ENCODE measurements at regions not wholly inside any gene's neighbourhood (a gene's known extent, or its start where the extent isn't known, plus 50 kb on each side); places are given as distances from the start of the nearest gene placed in this dataset.

DNA sequence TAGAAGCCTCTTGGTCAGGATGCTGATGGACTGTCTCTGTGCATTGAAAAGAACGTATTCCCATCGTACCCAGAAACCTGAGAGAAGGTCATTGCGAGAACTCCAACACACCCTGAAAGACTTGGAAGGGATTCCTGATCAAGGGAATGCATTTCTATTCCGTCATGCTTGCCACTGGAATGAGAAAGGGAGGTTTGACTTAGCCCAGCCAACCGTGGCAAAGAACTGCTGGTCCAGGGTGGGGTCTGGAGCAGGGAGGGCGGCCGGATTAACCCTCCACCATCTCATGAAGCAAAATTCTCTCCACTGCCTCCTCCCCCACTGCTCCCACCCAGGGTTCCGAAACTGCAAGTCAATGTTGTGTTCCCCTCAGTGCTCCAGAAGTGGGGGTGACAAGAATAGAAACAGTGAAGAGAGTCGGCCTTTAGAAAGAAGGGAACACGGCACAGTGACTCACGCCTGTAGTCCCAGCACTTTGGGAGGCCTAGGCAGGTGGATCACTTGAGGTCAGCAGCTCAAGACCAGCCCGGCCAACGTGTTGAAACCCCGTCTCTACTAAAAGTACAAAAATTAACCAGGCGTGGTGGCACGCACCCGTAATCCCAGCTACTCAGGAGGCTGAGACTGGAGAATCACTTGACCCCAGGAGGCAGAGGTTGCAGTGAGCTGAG is 137.5 kb upstream of the MGMT start:
- H3K36me3 ChIP-seq (ENCODE audit: control insufficient read depth, insufficient read depth, low read length) = no peaks in the 10 kb centered on the region
- TF ChIP-seq, protein P1, sequence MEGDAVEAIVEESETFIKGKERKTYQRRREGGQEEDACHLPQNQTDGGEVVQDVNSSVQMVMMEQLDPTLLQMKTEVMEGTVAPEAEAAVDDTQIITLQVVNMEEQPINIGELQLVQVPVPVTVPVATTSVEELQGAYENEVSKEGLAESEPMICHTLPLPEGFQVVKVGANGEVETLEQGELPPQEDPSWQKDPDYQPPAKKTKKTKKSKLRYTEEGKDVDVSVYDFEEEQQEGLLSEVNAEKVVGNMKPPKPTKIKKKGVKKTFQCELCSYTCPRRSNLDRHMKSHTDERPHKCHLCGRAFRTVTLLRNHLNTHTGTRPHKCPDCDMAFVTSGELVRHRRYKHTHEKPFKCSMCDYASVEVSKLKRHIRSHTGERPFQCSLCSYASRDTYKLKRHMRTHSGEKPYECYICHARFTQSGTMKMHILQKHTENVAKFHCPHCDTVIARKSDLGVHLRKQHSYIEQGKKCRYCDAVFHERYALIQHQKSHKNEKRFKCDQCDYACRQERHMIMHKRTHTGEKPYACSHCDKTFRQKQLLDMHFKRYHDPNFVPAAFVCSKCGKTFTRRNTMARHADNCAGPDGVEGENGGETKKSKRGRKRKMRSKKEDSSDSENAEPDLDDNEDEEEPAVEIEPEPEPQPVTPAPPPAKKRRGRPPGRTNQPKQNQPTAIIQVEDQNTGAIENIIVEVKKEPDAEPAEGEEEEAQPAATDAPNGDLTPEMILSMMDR (IDR thresholded peaks at IDR 0.05; ENCODE audit: insufficient read depth, low read length, severe bottlenecking) = no peak
- no peak overlapping the region for H3K4me3 ChIP-seq (ENCODE audit: low read depth, low read length)
- DNase-seq (ENCODE audit: low read depth) (no peak), FAIRE-seq (no peak)
- H3K27me3 ChIP-seq (ENCODE audit: control insufficient read depth, insufficient read depth, low read length) = no peaks in the 10 kb centered on the region

DNA sequence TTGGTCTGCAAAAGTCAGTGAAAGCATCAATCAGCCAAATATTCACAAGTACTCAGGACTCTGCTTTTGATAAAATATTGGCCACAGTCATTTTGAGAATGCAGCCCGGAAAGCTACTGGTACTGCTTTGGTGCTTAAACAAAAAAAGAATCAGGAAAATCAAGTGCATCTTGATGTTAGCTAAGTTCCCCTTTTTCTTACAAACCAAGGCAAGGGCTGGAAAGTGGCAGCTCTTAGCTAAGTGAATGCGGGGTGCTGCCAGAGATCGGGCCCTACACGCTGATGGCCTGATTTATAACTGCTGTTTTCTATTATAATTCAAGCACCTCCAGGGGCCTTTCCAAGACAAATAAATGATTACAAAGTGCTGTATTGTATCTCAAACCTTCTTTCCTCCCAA is 136.8 kb upstream of the MGMT start:
- FAIRE-seq (no peak), DNase-seq (ENCODE audit: low read depth) (no peak)
- H3K4me3 ChIP-seq (ENCODE audit: low read depth, low read length) = no peak overlapping the region

DNA sequence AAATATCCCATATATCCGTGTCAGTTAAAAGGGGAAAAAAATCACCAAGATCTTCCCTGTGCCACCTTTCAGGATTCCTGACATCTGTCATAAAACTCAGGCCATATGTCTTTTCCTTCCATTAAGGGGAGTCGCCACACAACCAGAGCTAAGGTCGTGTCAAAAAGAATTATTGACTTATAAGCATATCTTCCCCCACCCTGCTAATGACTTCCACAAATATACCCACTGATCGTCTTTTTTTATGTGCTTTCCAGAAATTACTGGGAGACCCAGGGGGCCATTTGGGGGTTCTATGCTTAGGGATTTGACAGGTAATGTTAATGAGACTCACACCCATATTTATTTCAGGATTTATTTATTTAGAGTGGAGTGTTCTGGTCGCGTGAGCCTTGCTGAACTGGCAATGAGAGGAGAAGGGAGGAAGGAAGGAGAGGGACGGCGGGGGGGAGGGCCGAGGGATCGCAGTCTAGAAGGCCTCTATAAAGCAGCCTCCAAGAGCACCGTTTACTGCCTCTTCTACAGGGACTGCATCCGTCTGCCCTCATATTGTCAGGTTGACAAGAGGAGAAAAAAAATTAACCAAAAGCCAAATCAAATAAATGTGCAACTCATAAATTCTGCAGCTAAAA is 135.7 kb upstream of the MGMT start:
- H3K36me3 ChIP-seq (ENCODE audit: control insufficient read depth, insufficient read depth, low read length) = no peaks in the 10 kb centered on the region
- H3K4me3 ChIP-seq (ENCODE audit: low read depth, low read length) = no peak overlapping the region
- DNase-seq (ENCODE audit: low read depth) (no peak), FAIRE-seq (no peak)
- TF ChIP-seq, protein P1 (IDR thresholded peaks at IDR 0.05; ENCODE audit: insufficient read depth, low read length, severe bottlenecking) = no peak
- H3K27me3 ChIP-seq (ENCODE audit: control insufficient read depth, insufficient read depth, low read length) = no peaks in the 10 kb centered on the region

More for the DNA sequence above, 136.8 kb upstream of the MGMT start:
- no peaks in the 10 kb centered on the region for H3K27me3 ChIP-seq (ENCODE audit: control insufficient read depth, insufficient read depth, low read length)
- TF ChIP-seq, protein P1 (IDR thresholded peaks at IDR 0.05; ENCODE audit: insufficient read depth, low read length, severe bottlenecking) = no peak
- H3K36me3 ChIP-seq (ENCODE audit: control insufficient read depth, insufficient read depth, low read length) = no peaks in the 10 kb centered on the region

DNA sequence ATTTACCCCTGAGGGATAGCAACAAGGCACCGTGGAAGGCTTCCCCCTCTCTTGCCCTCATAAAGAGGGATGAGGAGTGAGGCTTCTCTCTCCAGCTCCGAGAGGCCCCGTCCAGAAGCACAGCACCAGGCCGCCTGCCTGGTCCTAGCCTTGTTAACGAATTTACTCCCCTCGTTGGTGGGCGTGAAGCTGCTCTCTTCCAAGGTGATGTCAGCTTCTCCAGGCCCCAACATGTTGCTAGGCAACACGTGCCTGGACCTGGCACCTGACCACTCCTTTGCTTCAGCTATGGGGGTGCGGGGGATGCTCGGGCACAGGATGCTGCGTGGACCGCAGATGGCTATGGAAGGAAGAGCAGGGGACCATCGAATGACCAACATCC is 135.2 kb upstream of the MGMT start:
- Histone ChIP-seq H3K4me3 (ENCODE audit: low read depth, low read length) (no peak overlapping the region), H3K36me3 (ENCODE audit: control insufficient read depth, insufficient read depth, low read length) (no peaks in the 10 kb centered on the region), H3K27me3 (ENCODE audit: control insufficient read depth, insufficient read depth, low read length) (no peaks in the 10 kb centered on the region)
- FAIRE-seq (no peak), DNase-seq (ENCODE audit: low read depth) (no peak)
- TF ChIP-seq, protein P1 (IDR thresholded peaks at IDR 0.05; ENCODE audit: insufficient read depth, low read length, severe bottlenecking) = no peak

DNA sequence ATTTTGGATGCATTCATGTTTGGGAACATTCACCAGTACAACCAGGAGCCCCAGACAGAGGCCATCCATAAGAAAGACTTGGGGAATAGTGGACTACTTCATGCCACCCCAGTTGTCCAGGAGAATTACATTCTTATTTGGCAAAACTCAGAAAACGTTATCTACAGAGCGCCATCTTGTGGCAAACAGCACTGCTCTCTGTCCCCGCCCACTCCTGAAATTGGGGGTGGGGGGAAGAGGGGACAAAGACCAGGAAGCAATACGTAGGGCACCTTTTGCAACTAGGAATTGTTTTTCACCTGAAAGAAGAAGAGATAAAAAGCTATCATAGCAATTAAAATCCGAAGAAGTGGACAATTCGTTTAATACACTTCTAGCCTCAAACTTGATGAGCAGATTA is 134.6 kb upstream of the MGMT start:
- Histone ChIP-seq H3K4me3 (ENCODE audit: low read depth, low read length) (no peak overlapping the region), H3K36me3 (ENCODE audit: control insufficient read depth, insufficient read depth, low read length) (no peaks in the 10 kb centered on the region), H3K27me3 (ENCODE audit: control insufficient read depth, insufficient read depth, low read length) (no peaks in the 10 kb centered on the region)
- DNase-seq (ENCODE audit: low read depth) (no peak), FAIRE-seq (no peak)
- TF ChIP-seq, protein P1 (IDR thresholded peaks at IDR 0.05; ENCODE audit: insufficient read depth, low read length, severe bottlenecking) = no peak

DNA sequence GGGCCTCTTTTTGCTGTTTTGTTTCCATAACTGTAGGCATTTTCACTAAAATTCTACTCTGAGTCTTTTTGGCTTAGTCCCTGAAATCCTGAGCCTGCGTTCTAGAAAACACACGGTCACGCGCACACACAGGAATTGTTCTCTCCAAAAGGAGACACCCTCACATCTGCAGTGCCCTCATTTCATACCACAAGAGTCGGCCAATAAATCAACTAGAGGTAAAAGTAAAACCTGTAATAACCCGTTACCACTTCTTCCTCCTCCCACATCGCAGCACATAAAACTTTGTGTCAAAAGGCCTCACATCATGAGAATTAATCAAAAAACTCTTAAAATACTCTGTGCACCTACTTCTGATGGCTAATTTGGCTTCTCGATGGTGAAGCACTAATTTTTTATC is 133.3 kb upstream of the MGMT start:
- no peak for FAIRE-seq
- DNase-seq (ENCODE audit: low read depth) = no peak
- Histone ChIP-seq H3K27me3 (ENCODE audit: control insufficient read depth, insufficient read depth, low read length) (no peaks in the 10 kb centered on the region), H3K4me3 (ENCODE audit: low read depth, low read length) (no peak overlapping the region), H3K36me3 (ENCODE audit: control insufficient read depth, insufficient read depth, low read length) (no peaks in the 10 kb centered on the region)
- TF ChIP-seq, protein P1 (IDR thresholded peaks at IDR 0.05; ENCODE audit: insufficient read depth, low read length, severe bottlenecking) = no peak

All from bronchial epithelial cell (primary cell).